Left ventricle myocardium inferior (tissue), 1 donor: ENCODE measurements at regions not wholly inside any gene's neighbourhood (a gene's known extent, or its start where the extent isn't known, plus 50 kb on each side); places are given as distances from the start of the nearest gene placed in this dataset.

ENCODE experiments used
- DNase-seq: peaks from one replicate; pipeline ENCODE4 v3.0.0-alpha.2; 2020
- H3K27ac ChIP-seq: fragments of 200-600 bp; replicated peaks from 2 replicates; pipeline ENCODE4 v1.8.0; 2021
- H3K27me3 ChIP-seq: fragments of 200-600 bp; 2 replicates; pipeline ENCODE4 v1.8.0; 2021; ENCODE audit warnings: low read depth
- H3K36me3 ChIP-seq: fragments of 200-600 bp; 2 replicates; pipeline ENCODE4 v1.8.0; 2021
- H3K4me1 ChIP-seq: fragments of 200-600 bp; 2 replicates; pipeline ENCODE4 v1.8.0; 2021
- H3K4me3 ChIP-seq: fragments of 200-600 bp; 2 replicates; pipeline ENCODE4 v1.8.0; 2021; ENCODE audit warnings: mild to moderate bottlenecking, moderate library complexity
- H3K9me3 ChIP-seq: fragments of 200-600 bp; replicated peaks from 2 replicates; pipeline ENCODE4 v1.8.0; 2021
- CTCF ChIP-seq: fragments of 200-600 bp; IDR thresholded peaks from 2 replicates; pipeline ENCODE4 v1.8.0; 2021; ENCODE audit warnings: antibody characterized with exemption, mild to moderate bottlenecking, borderline replicate concordance
- intact Hi-C: fragments of 100-400 bp; cut with micrococcal nuclease; formaldehyde crosslinking; loops from one replicate; pipeline ENCODE4 v1.11.0; 2022
- donor health status: DM: no; HTN: yes; CAD: no; lungs with severe emphysema.

- Histone ChIP-seq H3K4me1 (no peaks in the 10 kb centered on the region), H3K36me3 (no peaks in the 10 kb centered on the region), H3K4me3 (no peak overlapping the region), H3K27ac (no peak overlapping the region), H3K27me3 (peaks cover 34% of the 10 kb centered on the region), H3K9me3 (peaks cover 17% of the 10 kb centered on the region)
- DNase-seq, result no peak
- intact Hi-C loops, result no loop called here
- TF ChIP-seq CTCF, result no peak
Observed at GRCh38 chr5:174801798-174802197, 77.4 kb downstream of the MSX2 start.

- no peak overlapping the region for H3K27ac ChIP-seq
- intact Hi-C loops, result no loop called here
- no peak for DNase-seq
- peaks cover 48% of the 10 kb centered on the region for H3K27me3 ChIP-seq
- no peak for TF ChIP-seq CTCF
- no peaks in the 10 kb centered on the region for H3K36me3 ChIP-seq
- no peaks in the 10 kb centered on the region for H3K4me1 ChIP-seq
- no peak overlapping the region for H3K4me3 ChIP-seq
- peaks cover 14% of the 10 kb centered on the region for H3K9me3 ChIP-seq
Observed at GRCh38 chr5:174800435-174800834, 76.1 kb downstream of the MSX2 start.

GRCh38 chr5:174799121-174799520 lies 74.7 kb downstream of the MSX2 start:
- no peak for DNase-seq
- H3K27ac ChIP-seq, result no peak overlapping the region
- no peaks in the 10 kb centered on the region for H3K36me3 ChIP-seq
- H3K4me1 ChIP-seq, result no peaks in the 10 kb centered on the region
- peaks cover 60% of the 10 kb centered on the region for H3K27me3 ChIP-seq
- H3K9me3 ChIP-seq, result peaks cover 8% of the 10 kb centered on the region
- H3K4me3 ChIP-seq, result no peak overlapping the region
- TF ChIP-seq CTCF, result no peak
- intact Hi-C loops, result loop anchor here (10.0 kb wide), 1 partner anchor 384 kb away; no protein-coding TSS in a partner anchor

- no peak overlapping the region for H3K4me3 ChIP-seq
- H3K4me1 ChIP-seq, result peaks cover 4% of the 10 kb centered on the region
- no peak overlapping the region for H3K27ac ChIP-seq
- no peak for DNase-seq
- H3K36me3 ChIP-seq, result no peaks in the 10 kb centered on the region
- H3K27me3 ChIP-seq, result peaks cover 65% of the 10 kb centered on the region
- H3K9me3 ChIP-seq, result peaks cover 8% of the 10 kb centered on the region
- intact Hi-C loops, result loop anchor here (10.0 kb wide), 1 partner anchor 384 kb away; no protein-coding TSS in a partner anchor
- no peak for TF ChIP-seq CTCF
Observed at GRCh38 chr5:174798551-174798951, 74.2 kb downstream of the MSX2 start.

- no peaks in the 10 kb centered on the region for H3K36me3 ChIP-seq
- peaks cover 7% of the 10 kb centered on the region for H3K4me1 ChIP-seq
- intact Hi-C loops, result loop anchor here (10.0 kb wide), 1 partner anchor 382 kb away; no protein-coding TSS in a partner anchor
- H3K27me3 ChIP-seq, result peaks cover 83% of the 10 kb centered on the region
- H3K27ac ChIP-seq, result no peak overlapping the region
- TF ChIP-seq CTCF, result no peak
- H3K9me3 ChIP-seq, result peaks cover 8% of the 10 kb centered on the region
- H3K4me3 ChIP-seq, result no peak overlapping the region
- DNase-seq, result no peak
Observed at GRCh38 chr5:174796711-174797192, 72.4 kb downstream of the MSX2 start.
